Activated CD4-positive, alpha-beta T cell treated with anti-CD3 and anti-CD28 coated beads for 36 hours (primary cell): ENCODE measurements at regions not wholly inside any gene's neighbourhood (a gene's known extent, or its start where the extent isn't known, plus 50 kb on each side); places are given as distances from the start of the nearest gene placed in this dataset.

Source experiments
- ATAC-seq: fragments of 200-7000 bp; cut with Tn5 transposase; one replicate; pipeline ENCODE4 v1.10.0; 2021; ENCODE audit warnings: mild to moderate bottlenecking, moderate library complexity
- CTCF ChIA-PET: fragments of 350-600 bp; sonication (Branson Sonifier 250); formaldehyde crosslinking; loops from one replicate; lab custom pipeline; 2021; ENCODE audit warnings: antibody characterized with exemption; lab: Charles Lee
- POLR2A ChIA-PET: fragments of 350-600 bp; sonication (Branson Sonifier 250); formaldehyde crosslinking; loops from one replicate; lab custom pipeline; 2021; ENCODE audit warnings: antibody characterized with exemption, inconsistent platforms; lab: Charles Lee
- DNase-seq: peaks from one replicate; pipeline ENCODE4 v3.0.0-alpha.2; 2020
- H3K27ac Mint-ChIP-seq: one replicate; pipeline ENCODE4 v1.8.0; 2021; ENCODE audit warnings: mixed read lengths
- H3K27me3 Mint-ChIP-seq: one replicate; pipeline ENCODE4 v1.8.0; 2021; ENCODE audit warnings: mixed read lengths
- H3K36me3 Mint-ChIP-seq: one replicate; pipeline ENCODE4 v1.8.0; 2021; ENCODE audit warnings: low read depth, mixed read lengths
- H3K4me1 Mint-ChIP-seq: one replicate; pipeline ENCODE4 v1.8.0; 2021; ENCODE audit warnings: mixed read lengths
- H3K4me3 Mint-ChIP-seq: one replicate; pipeline ENCODE4 v1.8.0; 2021; ENCODE audit warnings: mild to moderate bottlenecking, moderate library complexity, mixed read lengths
- H3K9me3 Mint-ChIP-seq: one replicate; pipeline ENCODE4 v1.8.0; 2021; ENCODE audit warnings: low read depth, mixed read lengths
- intact Hi-C, 2 experiments: fragments of 100-400 bp; cut with DNase I in 1 of 2; cut with micrococcal nuclease in 1 of 2; formaldehyde crosslinking; loops; one replicate each; pipeline versions ENCODE4 v1.14.2 to v1.15.1; 2022 to 2024; cut with DNase I, micrococcal nuclease

DNA sequence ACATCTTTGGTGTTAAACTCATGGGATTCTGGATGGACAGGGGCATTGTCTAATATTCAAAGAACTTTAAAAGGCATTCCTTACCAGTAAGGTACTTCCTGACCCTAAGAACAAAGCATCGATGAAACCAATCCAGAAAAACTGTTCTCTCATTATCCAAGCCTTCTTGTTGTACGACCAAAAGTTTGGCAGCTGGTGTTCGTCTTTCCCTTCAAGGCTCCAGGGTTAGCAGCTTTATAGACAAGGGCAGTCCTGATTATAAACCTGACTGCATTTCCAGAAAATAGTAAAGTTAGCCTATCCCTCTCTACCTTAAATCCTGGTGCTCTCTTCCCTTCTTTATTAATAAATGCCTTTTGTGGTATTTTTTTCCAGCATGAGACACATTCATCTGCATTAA is 149.4 kb upstream of the MRPS30 start:
- DNase-seq (no peak), ATAC-seq (no peak)
- intact Hi-C loops, result no loop called here
- Mint-ChIP-seq H3K27ac (no peak overlapping the region), H3K27me3 (no peaks in the 10 kb centered on the region), H3K36me3 (no peaks in the 10 kb centered on the region), H3K4me3 (no peak overlapping the region), H3K9me3 (peaks cover 9% of the 10 kb centered on the region), H3K4me1 (no peaks in the 10 kb centered on the region)
- ChIA-PET CTCF (no interaction called here), POLR2A (no interaction called here)

DNA sequence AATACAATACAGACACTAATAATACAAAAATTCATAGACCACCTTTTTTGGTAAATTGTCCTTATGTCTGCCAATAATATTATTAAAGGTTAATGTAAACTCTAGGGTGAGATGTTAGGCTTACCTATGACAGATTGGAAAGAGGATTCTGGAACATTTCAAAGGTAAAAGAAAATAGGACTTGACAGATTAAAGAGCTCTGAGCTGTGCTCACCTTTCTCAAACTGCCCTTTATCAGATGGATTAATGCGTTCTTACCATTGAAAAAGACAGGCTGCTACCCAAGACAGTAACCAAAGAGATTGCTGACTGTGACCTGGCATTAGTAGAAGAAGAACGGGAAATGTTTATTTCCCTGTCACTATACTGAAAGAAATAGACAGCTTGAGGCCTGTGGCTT is 156.1 kb upstream of the MRPS30 start:
- no peak for DNase-seq
- POLR2A ChIA-PET, result interaction anchor here (0.7 kb wide), 1 partner anchor 1534 kb away, joined by 3 read pairs; no protein-coding TSS in a partner anchor
- intact Hi-C loops, result no loop called here
- no peak for ATAC-seq
- CTCF ChIA-PET, result no interaction called here
- no peak overlapping the region for H3K27ac Mint-ChIP-seq
- H3K27me3 Mint-ChIP-seq, result no peaks in the 10 kb centered on the region
- H3K9me3 Mint-ChIP-seq, result peaks cover 10% of the 10 kb centered on the region
- H3K4me3 Mint-ChIP-seq, result no peak overlapping the region
- H3K36me3 Mint-ChIP-seq, result no peaks in the 10 kb centered on the region
- H3K4me1 Mint-ChIP-seq, result no peaks in the 10 kb centered on the region

DNA sequence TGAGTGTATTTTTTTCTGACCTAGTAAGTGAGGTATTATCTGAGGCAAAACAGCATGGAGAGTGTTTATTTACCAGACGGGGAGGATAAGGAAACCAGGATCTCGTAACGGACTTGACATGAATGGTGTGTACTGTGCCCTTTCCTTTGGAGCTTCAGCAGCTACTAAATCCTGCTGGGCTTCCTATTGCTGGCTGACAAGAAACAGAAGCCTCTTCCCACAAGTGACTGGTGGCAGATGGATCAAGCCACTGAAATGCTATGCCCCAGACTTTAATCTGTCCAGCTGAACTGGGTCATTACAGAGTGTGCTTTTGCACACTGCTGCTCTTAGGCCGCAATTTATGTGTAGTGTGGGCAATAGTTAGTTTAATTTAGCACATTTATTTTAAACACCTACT is 162.7 kb upstream of the MRPS30 start:
- ATAC-seq (no peak), DNase-seq (no peak)
- CTCF ChIA-PET, result no interaction called here
- intact Hi-C loops, result no loop called here
- Mint-ChIP-seq H3K4me1 (no peaks in the 10 kb centered on the region), H3K4me3 (no peak overlapping the region), H3K36me3 (no peaks in the 10 kb centered on the region), H3K27me3 (no peaks in the 10 kb centered on the region), H3K27ac (no peak overlapping the region), H3K9me3 (no peaks in the 10 kb centered on the region)
- POLR2A ChIA-PET, result no interaction called here

GRCh38 chr5:44645502-44645901 is 163.2 kb upstream of the MRPS30 start:
- no peaks in the 10 kb centered on the region for H3K27me3 Mint-ChIP-seq
- ATAC-seq (no peak), DNase-seq (no peak)
- CTCF ChIA-PET, result no interaction called here
- intact Hi-C loops, result no loop called here
- no peaks in the 10 kb centered on the region for H3K36me3 Mint-ChIP-seq
- H3K4me1 Mint-ChIP-seq, result no peaks in the 10 kb centered on the region
- H3K9me3 Mint-ChIP-seq, result no peaks in the 10 kb centered on the region
- no peak overlapping the region for H3K4me3 Mint-ChIP-seq
- POLR2A ChIA-PET, result no interaction called here
- H3K27ac Mint-ChIP-seq, result no peak overlapping the region

DNA sequence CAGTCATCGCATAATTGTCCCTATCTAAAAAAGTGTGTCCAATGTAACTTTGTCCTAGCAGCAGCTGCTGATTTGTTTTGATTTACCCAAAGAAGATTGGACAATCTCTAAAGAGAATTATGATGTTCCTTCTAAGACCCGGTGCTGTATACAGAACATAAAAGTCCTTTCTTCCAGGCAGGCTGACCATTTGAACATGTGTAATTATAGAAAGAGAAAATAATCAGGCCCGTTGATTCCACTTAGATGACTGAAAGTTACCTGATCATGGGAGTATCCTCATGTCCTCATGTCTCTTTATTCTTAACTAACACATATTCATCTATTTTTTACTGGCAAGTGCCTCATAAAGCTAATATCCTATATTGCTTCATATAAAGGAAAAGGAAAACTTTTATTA is 164.1 kb upstream of the MRPS30 start:
- DNase-seq, result no peak
- Mint-ChIP-seq H3K27me3 (no peaks in the 10 kb centered on the region), H3K4me3 (no peak overlapping the region), H3K27ac (no peak overlapping the region), H3K9me3 (no peaks in the 10 kb centered on the region), H3K36me3 (no peaks in the 10 kb centered on the region), H3K4me1 (no peaks in the 10 kb centered on the region)
- CTCF ChIA-PET, result no interaction called here
- ATAC-seq, result no peak
- intact Hi-C loops, result no loop called here
- POLR2A ChIA-PET, result no interaction called here

DNA sequence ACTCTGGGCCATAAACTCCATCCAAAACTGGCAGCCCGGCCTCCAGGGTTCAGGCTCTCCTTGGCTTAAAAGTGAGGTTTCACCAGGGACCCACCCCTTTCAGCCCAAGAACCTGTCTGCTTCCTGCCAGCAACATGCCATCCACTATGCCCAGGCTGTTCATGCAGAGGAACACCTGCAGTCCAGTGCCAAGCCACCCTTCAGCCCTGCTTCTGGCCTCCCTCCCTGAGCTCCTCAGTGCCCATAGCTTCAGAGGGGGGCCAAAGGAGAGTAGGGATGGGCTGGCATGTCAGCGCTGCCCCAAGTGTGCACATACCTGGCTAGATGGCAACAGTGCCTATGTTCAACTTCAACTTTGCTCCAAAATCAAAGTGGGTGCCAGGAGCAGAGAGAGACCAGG is 166.9 kb upstream of the MRPS30 start:
- no peak for DNase-seq
- ChIA-PET CTCF (no interaction called here), POLR2A (no interaction called here)
- ATAC-seq, result no peak
- Mint-ChIP-seq H3K4me3 (no peak overlapping the region), H3K9me3 (no peaks in the 10 kb centered on the region), H3K27me3 (no peaks in the 10 kb centered on the region), H3K36me3 (no peaks in the 10 kb centered on the region), H3K27ac (no peak overlapping the region), H3K4me1 (no peaks in the 10 kb centered on the region)
- intact Hi-C loops, result no loop called here

- CTCF ChIA-PET, result no interaction called here
- Mint-ChIP-seq H3K27ac (no peak overlapping the region), H3K36me3 (no peaks in the 10 kb centered on the region), H3K9me3 (no peaks in the 10 kb centered on the region), H3K4me3 (no peak overlapping the region), H3K4me1 (no peaks in the 10 kb centered on the region), H3K27me3 (no peaks in the 10 kb centered on the region)
- ATAC-seq, result no peak
- intact Hi-C loops, result no loop called here
- POLR2A ChIA-PET, result no interaction called here
- DNase-seq, result no peak
Measured at GRCh38 chr5:44640945-44641456, 167.7 kb upstream of the MRPS30 start.

DNA sequence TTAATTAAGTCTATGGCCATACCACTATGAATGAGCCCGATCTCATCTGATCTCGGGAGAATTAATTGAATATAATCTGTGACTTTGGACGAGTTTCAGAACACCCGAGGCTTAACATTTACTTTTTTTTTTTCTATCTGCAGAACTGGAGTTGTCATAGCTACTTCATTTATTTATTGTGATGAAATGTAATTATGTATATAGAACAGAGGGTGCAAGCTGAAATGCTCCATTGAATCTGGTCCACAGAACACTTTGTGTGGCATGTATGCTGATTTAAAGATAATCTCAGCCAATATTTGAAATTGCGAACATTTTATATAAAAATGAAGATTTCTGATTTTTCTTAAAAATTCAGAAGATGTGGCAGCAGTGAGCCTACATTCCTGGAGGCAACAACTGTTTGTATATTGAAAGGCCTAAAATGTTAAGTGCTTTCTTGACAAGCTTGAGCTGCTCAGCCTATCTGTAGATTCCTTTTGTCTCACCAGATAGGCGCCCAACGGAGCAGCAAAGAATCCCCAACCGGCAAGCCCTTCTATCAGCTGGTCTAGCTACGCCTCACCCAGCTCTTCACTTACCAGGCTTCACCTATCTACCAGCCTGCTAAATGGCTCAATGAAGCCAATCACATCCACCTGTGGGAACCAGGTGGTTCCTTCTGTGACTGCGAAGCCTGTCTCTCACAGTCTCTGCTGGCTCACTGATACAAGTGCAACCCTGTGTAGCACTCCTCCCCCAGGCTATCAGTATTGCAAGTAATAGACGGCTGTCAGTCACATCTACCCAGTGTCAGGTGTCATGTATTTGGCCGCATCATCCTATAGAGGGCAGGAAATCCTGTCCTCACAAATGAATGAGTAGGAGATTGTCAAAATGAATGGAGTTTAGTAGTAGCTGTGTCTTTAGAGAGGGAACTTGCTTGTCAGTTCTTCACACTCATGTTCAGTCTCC is 170.6 kb upstream of the MRPS30 start:
- ChIA-PET CTCF (no interaction called here), POLR2A (no interaction called here)
- Mint-ChIP-seq H3K4me1 (no peaks in the 10 kb centered on the region), H3K4me3 (no peak overlapping the region), H3K36me3 (no peaks in the 10 kb centered on the region), H3K27ac (no peak overlapping the region), H3K27me3 (no peaks in the 10 kb centered on the region), H3K9me3 (peaks cover 3% of the 10 kb centered on the region)
- intact Hi-C loops, result no loop called here
- no peak for DNase-seq
- ATAC-seq, result no peak

DNA sequence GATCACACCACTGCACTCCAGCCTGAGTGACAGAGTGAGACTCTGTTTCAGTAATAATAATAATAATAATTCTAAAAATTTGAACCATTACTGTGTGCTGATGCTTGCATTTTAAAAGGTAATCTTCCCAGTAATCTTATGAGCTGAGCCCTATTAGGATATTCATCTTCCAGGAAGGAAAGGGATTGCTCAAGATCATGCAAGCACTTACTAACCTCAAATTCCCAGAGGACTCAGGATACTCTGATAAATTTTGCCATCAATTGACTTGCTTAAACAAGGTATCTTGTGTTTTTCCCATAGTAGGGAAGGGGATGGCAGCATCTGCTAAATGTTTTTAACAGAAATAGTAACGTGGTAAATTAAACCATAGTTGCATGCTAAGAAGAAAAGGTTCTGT is 176.4 kb upstream of the MRPS30 start:
- Mint-ChIP-seq H3K27ac (no peak overlapping the region), H3K9me3 (peaks cover 3% of the 10 kb centered on the region), H3K4me1 (no peaks in the 10 kb centered on the region), H3K36me3 (no peaks in the 10 kb centered on the region), H3K27me3 (no peaks in the 10 kb centered on the region), H3K4me3 (no peak overlapping the region)
- intact Hi-C loops, result no loop called here
- ChIA-PET POLR2A (no interaction called here), CTCF (no interaction called here)
- no peak for DNase-seq
- ATAC-seq, result no peak

DNA sequence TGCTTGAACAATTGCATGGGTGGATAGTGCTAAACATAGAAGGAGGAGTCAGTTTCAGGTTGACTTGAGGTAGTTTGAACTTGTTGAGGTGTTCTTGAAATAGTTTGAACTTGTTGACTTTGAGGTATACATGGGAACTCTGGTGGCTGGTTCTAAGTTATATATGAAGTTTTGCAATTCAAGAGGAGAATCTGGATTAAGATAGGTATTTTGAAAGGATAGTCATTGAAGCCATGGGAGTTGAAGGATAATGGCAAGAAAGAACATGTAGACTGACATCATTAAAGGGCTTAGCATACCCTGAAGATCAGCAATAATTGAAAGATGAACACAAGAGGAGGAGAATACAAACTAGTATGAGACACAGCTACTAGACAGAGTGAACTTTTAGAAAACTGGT is 181.9 kb upstream of the MRPS30 start:
- intact Hi-C loops, result no loop called here
- Mint-ChIP-seq H3K36me3 (no peaks in the 10 kb centered on the region), H3K9me3 (no peaks in the 10 kb centered on the region), H3K4me1 (no peaks in the 10 kb centered on the region), H3K4me3 (no peak overlapping the region), H3K27ac (no peak overlapping the region), H3K27me3 (no peaks in the 10 kb centered on the region)
- ChIA-PET CTCF (no interaction called here), POLR2A (no interaction called here)
- ATAC-seq (no peak), DNase-seq (no peak)

DNA sequence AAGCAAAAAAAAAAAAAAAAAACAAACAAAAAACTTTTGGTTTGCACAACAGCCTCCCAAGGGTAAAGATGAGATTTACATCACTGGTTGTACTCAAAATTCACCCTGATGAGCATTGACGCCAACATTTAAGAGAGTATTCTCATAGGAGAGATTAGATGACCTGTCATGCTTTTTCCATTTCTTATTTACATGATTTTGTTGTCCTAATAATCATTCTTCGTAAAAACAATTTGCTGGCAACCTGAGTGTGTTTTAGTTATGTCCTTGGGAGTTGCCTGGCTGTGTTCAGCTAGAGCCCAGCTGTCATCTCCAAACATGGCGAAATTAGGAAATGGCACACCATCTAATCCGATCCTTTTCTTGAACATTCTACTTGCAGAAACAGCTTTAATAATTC is 186.4 kb upstream of the MRPS30 start:
- Mint-ChIP-seq H3K9me3 (no peaks in the 10 kb centered on the region), H3K4me3 (no peak overlapping the region), H3K27me3 (no peaks in the 10 kb centered on the region), H3K27ac (no peak overlapping the region), H3K36me3 (no peaks in the 10 kb centered on the region), H3K4me1 (no peaks in the 10 kb centered on the region)
- ChIA-PET CTCF (no interaction called here), POLR2A (no interaction called here)
- no peak for DNase-seq
- no peak for ATAC-seq
- intact Hi-C loops, result no loop called here

DNA sequence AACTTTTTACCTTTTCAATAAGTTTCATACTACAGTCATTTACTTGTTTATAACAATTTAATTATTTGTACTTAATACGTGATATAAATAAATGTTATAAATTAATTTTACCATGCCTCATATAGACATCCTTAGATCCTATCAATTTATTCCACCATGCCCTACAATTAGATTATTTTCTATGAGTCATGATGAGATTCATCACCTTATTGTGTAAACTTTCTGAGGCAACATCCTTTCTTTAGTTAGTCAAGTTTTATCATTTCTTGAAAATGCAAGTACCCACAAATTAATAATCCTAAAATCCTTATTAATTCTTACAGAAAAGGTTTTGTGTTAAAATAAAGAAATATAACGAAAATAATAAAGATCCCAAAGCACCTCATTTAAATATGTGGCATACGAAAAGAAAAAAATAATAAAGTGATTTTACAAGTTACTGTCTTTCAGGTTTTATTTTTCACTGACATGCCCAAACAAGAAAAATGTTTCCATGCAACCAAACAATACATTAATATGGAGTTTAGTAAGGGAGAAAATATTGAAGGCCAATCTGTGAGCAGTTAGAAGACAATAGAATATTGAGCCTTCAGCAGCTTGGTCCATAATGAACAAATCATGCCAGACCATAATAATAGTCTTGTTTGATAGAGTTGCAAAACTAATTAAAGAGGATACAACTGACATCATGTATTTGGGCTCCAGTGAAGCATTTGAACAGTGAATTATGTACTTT is 188.7 kb upstream of the MRPS30 start:
- no peaks in the 10 kb centered on the region for H3K9me3 Mint-ChIP-seq
- no peaks in the 10 kb centered on the region for H3K4me1 Mint-ChIP-seq
- H3K4me3 Mint-ChIP-seq, result no peak overlapping the region
- H3K36me3 Mint-ChIP-seq, result no peaks in the 10 kb centered on the region
- DNase-seq (no peak), ATAC-seq (no peak)
- CTCF ChIA-PET, result no interaction called here
- no peak overlapping the region for H3K27ac Mint-ChIP-seq
- intact Hi-C loops, result no loop called here
- no peaks in the 10 kb centered on the region for H3K27me3 Mint-ChIP-seq
- POLR2A ChIA-PET, result no interaction called here
